22Rv1 (cell line): ENCODE measurements at regions not wholly inside any gene's neighbourhood (a gene's known extent, or its start where the extent isn't known, plus 50 kb on each side); places are given as distances from the start of the nearest gene placed in this dataset.

ENCODE experiments used
- ZFX ChIP-seq: fragments of 450-650 bp; IDR thresholded peaks from 2 replicates; pipeline ENCODE4 v1.6.1; 2017; ENCODE audit warnings: antibody characterized with exemption, borderline replicate concordance
- TF ChIP-seq, protein P1 (sequence below): fragments of 450-650 bp; IDR thresholded peaks from 2 replicates; pipeline ENCODE4 v1.5.1; 2017; ENCODE audit warnings: mild to moderate bottlenecking

- TF ChIP-seq, protein P1, sequence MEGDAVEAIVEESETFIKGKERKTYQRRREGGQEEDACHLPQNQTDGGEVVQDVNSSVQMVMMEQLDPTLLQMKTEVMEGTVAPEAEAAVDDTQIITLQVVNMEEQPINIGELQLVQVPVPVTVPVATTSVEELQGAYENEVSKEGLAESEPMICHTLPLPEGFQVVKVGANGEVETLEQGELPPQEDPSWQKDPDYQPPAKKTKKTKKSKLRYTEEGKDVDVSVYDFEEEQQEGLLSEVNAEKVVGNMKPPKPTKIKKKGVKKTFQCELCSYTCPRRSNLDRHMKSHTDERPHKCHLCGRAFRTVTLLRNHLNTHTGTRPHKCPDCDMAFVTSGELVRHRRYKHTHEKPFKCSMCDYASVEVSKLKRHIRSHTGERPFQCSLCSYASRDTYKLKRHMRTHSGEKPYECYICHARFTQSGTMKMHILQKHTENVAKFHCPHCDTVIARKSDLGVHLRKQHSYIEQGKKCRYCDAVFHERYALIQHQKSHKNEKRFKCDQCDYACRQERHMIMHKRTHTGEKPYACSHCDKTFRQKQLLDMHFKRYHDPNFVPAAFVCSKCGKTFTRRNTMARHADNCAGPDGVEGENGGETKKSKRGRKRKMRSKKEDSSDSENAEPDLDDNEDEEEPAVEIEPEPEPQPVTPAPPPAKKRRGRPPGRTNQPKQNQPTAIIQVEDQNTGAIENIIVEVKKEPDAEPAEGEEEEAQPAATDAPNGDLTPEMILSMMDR = no peak
- TF ChIP-seq ZFX = no peak
Observed at GRCh38 chr2:223420048-223420447, 182.1 kb downstream of the SCG2 start.
